MM.1S (cell line): ENCODE measurements at regions not wholly inside any gene's neighbourhood (a gene's known extent, or its start where the extent isn't known, plus 50 kb on each side); places are given as distances from the start of the nearest gene placed in this dataset.

Source experiments
- DNase-seq: peaks from one replicate; pipeline ENCODE4 v3.0.0-alpha.2; 2015
- H2AFZ ChIP-seq: fragments of 300-600 bp; sonication (generic); 2 replicates; pipeline ENCODE4 v1.6.0; 2016; ENCODE audit warnings: antibody characterized with exemption, low read length
- H3F3A ChIP-seq: fragments of 300-600 bp; sonication (generic); 2 replicates; pipeline ENCODE4 v1.6.1; 2016; ENCODE audit warnings: mild to moderate bottlenecking, antibody characterized with exemption, low read length, moderate library complexity, mixed read lengths; ENCODE audit not compliant: insufficient read depth
- H3K27ac ChIP-seq: fragments of 300-600 bp; sonication (generic); 2 replicates; pipeline ENCODE4 v1.5.1; 2016; ENCODE audit warnings: mild to moderate bottlenecking, low read length
- H3K27me3 ChIP-seq: fragments of 300-600 bp; sonication (generic); replicated peaks from 2 replicates; pipeline ENCODE4 v1.6.0; 2016; ENCODE audit warnings: low read length; ENCODE audit not compliant: insufficient read depth
- H3K36me3 ChIP-seq: fragments of 300-600 bp; sonication (generic); replicated peaks from 2 replicates; pipeline ENCODE4 v1.6.1; 2016; ENCODE audit warnings: mild to moderate bottlenecking, low read length, mixed read lengths; ENCODE audit not compliant: insufficient read depth
- H3K4me1 ChIP-seq: fragments of 300-600 bp; sonication (generic); 2 replicates; pipeline ENCODE4 v1.6.1; 2016; ENCODE audit warnings: low read length, mixed read lengths
- H3K4me2 ChIP-seq: fragments of 300-600 bp; sonication (generic); 2 replicates; pipeline ENCODE4 v1.6.0; 2016; ENCODE audit warnings: low read depth, low read length
- H3K4me3 ChIP-seq: fragments of 300-600 bp; sonication (generic); 2 replicates; pipeline ENCODE4 v1.5.1; 2016; ENCODE audit warnings: low read length, mixed read lengths
- H3K79me2 ChIP-seq: fragments of 300-600 bp; sonication (generic); 2 replicates; pipeline ENCODE4 v1.6.1; 2016; ENCODE audit warnings: mixed run types, low read length, mixed read lengths
- H3K9ac ChIP-seq: fragments of 300-600 bp; sonication (generic); 2 replicates; pipeline ENCODE4 v1.6.1; 2016; ENCODE audit warnings: low read length, mixed read lengths
- H3K9me2 ChIP-seq: fragments of 300-600 bp; sonication (generic); replicated peaks from 2 replicates; pipeline ENCODE4 v1.6.1; 2016; ENCODE audit warnings: mild to moderate bottlenecking, low read length, mixed read lengths; ENCODE audit not compliant: insufficient read depth
- H3K9me3 ChIP-seq: fragments of 300-600 bp; sonication (generic); replicated peaks from 2 replicates; pipeline ENCODE4 v1.6.1; 2016; ENCODE audit warnings: mild to moderate bottlenecking, low read length, mixed read lengths; ENCODE audit not compliant: insufficient read depth
- H4K20me1 ChIP-seq: fragments of 300-600 bp; sonication (generic); 2 replicates; pipeline ENCODE4 v1.6.1; 2016; ENCODE audit warnings: mild to moderate bottlenecking, low read length, moderate library complexity, mixed read lengths; ENCODE audit not compliant: insufficient read depth
- CTCF ChIP-seq: fragments of 300-600 bp; sonication (generic); IDR thresholded peaks from 2 replicates; pipeline ENCODE4 v1.5.1; 2016; ENCODE audit warnings: antibody characterized with exemption, low read length, mixed read lengths
- EZH2 ChIP-seq: fragments of 300-600 bp; sonication (generic); optimal IDR thresholded peaks from 2 replicates; pipeline ENCODE3; 2017; ENCODE audit warnings: low read depth, mild to moderate bottlenecking, antibody characterized with exemption, low read length, mixed read lengths
- EZH2phosphoT487 ChIP-seq: fragments of 300-600 bp; sonication (generic); IDR thresholded peaks from 2 replicates; pipeline ENCODE4 v1.6.1; 2018; ENCODE audit warnings: antibody characterized with exemption, low read length

DNA sequence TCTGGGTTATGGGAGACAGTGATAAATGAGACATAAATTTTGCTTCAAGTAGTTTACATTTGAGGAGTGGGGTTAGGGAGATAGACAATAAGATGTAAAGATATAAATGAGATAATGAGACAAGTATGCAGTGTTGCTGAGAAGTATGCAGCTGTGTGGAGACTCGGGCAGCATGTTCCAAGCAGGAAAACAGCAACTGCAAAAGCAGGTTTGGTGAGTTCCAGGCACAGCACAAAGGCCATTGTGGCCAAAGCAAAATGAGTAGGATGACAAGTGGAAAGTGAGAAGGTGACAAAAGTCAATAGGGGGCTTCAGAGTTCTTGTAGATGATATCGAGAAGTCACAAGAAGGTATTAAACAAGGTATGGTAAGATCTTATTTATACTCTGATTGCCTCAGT, 259.1 kb upstream of the PEX5L start:
- Histone ChIP-seq H3K9ac (no peak overlapping the region), H3K4me2 (no peak overlapping the region), H3K4me1 (no peaks in the 10 kb centered on the region), H3K27me3 (no peaks in the 10 kb centered on the region), H3K9me2 (no peaks in the 10 kb centered on the region), H3K9me3 (no peaks in the 10 kb centered on the region), H3K4me3 (no peak overlapping the region), H3K36me3 (no peaks in the 10 kb centered on the region), H4K20me1 (no peaks in the 10 kb centered on the region), H3F3A (no peaks in the 10 kb centered on the region), H3K27ac (no peak overlapping the region), H2AFZ (no peak overlapping the region), H3K79me2 (no peaks in the 10 kb centered on the region)
- TF ChIP-seq CTCF (no peak), EZH2 (no peak), EZH2phosphoT487 (no peak)
- DNase-seq, result no peak

- TF ChIP-seq EZH2 (no peak), CTCF (no peak), EZH2phosphoT487 (no peak)
- Histone ChIP-seq H2AFZ (no peak overlapping the region), H3K36me3 (no peaks in the 10 kb centered on the region), H3K9me3 (no peaks in the 10 kb centered on the region), H3K4me1 (no peaks in the 10 kb centered on the region), H3F3A (no peaks in the 10 kb centered on the region), H3K79me2 (no peaks in the 10 kb centered on the region), H3K9me2 (no peaks in the 10 kb centered on the region), H3K27me3 (no peaks in the 10 kb centered on the region), H3K27ac (no peak overlapping the region), H4K20me1 (no peaks in the 10 kb centered on the region), H3K9ac (no peak overlapping the region), H3K4me2 (no peak overlapping the region), H3K4me3 (no peak overlapping the region)
- no peak for DNase-seq
Observed at GRCh38 chr3:180296971-180297370, 260.2 kb upstream of the PEX5L start.

DNA sequence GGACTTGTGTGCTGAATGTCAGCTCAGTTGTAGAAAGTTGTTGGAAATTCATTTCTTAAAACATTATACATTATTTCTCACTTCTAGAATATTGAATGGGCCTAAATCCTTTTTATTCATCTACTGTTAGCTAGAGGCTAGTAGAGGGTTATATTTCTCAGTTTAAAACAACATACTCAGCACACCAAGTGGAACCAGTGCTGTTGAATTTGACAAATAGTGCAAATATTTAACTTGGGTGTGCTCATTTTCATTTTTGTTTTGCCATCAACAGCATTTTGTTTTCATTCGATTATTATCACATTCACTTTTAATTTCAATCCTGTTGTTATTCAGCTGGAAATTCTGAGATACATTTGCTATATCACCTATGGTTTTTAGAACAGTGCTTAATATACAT, 269.4 kb upstream of the PEX5L start:
- no peak for DNase-seq
- Histone ChIP-seq H3K4me2 (no peak overlapping the region), H3K27ac (no peak overlapping the region), H3K9ac (no peak overlapping the region), H4K20me1 (no peaks in the 10 kb centered on the region), H3K9me2 (no peaks in the 10 kb centered on the region), H3K4me1 (no peaks in the 10 kb centered on the region), H3K4me3 (no peak overlapping the region), H3K9me3 (no peaks in the 10 kb centered on the region), H3K27me3 (no peaks in the 10 kb centered on the region), H3K36me3 (no peaks in the 10 kb centered on the region), H3F3A (no peaks in the 10 kb centered on the region), H2AFZ (no peak overlapping the region), H3K79me2 (no peaks in the 10 kb centered on the region)
- TF ChIP-seq CTCF (no peak), EZH2 (no peak), EZH2phosphoT487 (no peak)
